Lung (tissue), 11 donors: ENCODE measurements at regions not wholly inside any gene's neighbourhood (a gene's known extent, or its start where the extent isn't known, plus 50 kb on each side); places are given as distances from the start of the nearest gene placed in this dataset.

Source experiments
- ATAC-seq: fragments of 200-7000 bp; cut with Tn5 transposase; one replicate; pipeline ENCODE4 v1.9.1; 2020; ENCODE audit warnings: moderate number of reproducible peaks; ENCODE audit not compliant: insufficient read depth, low FRiP score
- DNase-seq, 3 donors: peaks; one replicate each; pipeline ENCODE4 v3.0.0-alpha.2; 2013 to 2017
- H3K27ac ChIP-seq, 2 donors: one replicate each; pipeline ENCODE4 v1.5.1; 2013; ENCODE audit warnings: mild to moderate bottlenecking in 2 of 2, moderate library complexity in 2 of 2, control low read depth in 1 of 2, inconsistent platforms in 1 of 2, low read depth in 1 of 2, low read length in 1 of 2
- H3K27me3 ChIP-seq, 3 donors: one replicate each; pipeline ENCODE4 v1.5.1; 2013; ENCODE audit warnings: low read length in 2 of 3; ENCODE audit not compliant: control insufficient read depth in 3 of 3, insufficient read depth in 3 of 3
- H3K36me3 ChIP-seq, 4 donors: one replicate each; pipeline ENCODE4 v1.5.1; 2013; ENCODE audit warnings: low read length in 4 of 4, mild to moderate bottlenecking in 1 of 4, moderate library complexity in 1 of 4; ENCODE audit not compliant: control insufficient read depth in 4 of 4, insufficient read depth in 4 of 4
- H3K4me1 ChIP-seq, 5 donors: one replicate each; pipeline ENCODE4 v1.5.1; 2013; ENCODE audit warnings: low read length in 5 of 5, mild to moderate bottlenecking in 2 of 5, moderate library complexity in 1 of 5; ENCODE audit not compliant: control insufficient read depth in 5 of 5, insufficient read depth in 5 of 5
- H3K4me3 ChIP-seq: one replicate; pipeline ENCODE4 v1.5.1; 2013; ENCODE audit warnings: mild to moderate bottlenecking, control low read depth, moderate library complexity
- H3K9ac ChIP-seq, 2 donors: one replicate each; pipeline ENCODE4 v1.5.1; 2013; ENCODE audit warnings: low read length in 2 of 2, control low read depth in 1 of 2; ENCODE audit not compliant: insufficient read depth in 1 of 2
- H3K9me3 ChIP-seq, 4 donors: one replicate each; pipeline ENCODE4 v1.5.1; 2013; ENCODE audit warnings: low read length in 3 of 4, mild to moderate bottlenecking in 1 of 4, moderate library complexity in 1 of 4; ENCODE audit not compliant: control insufficient read depth in 4 of 4, insufficient read depth in 3 of 4
- CTCF ChIP-seq: IDR thresholded peaks from 2 replicates; pipeline ENCODE4 v1.5.1; 2012; ENCODE audit warnings: mild to moderate bottlenecking; ENCODE audit errors: control extremely low read depth, extremely low read depth
- WGBS, 2 donors: extraction: QIAGEN DNeasy Blood & Tissue Kit; methylation state at CpG; one replicate each; pipeline ENCODE4 v1.1.7; 2013; 5-methylcytosine and 5-hydroxymethylcytosine counted together
- donor health status: control.
- donor health status: control.
- donor health status: Bipolar disorder and iron deficiency.
- donor health status: healthy.
- donor health status: DM: yes; HTN: yes; CAD: no.

DNA sequence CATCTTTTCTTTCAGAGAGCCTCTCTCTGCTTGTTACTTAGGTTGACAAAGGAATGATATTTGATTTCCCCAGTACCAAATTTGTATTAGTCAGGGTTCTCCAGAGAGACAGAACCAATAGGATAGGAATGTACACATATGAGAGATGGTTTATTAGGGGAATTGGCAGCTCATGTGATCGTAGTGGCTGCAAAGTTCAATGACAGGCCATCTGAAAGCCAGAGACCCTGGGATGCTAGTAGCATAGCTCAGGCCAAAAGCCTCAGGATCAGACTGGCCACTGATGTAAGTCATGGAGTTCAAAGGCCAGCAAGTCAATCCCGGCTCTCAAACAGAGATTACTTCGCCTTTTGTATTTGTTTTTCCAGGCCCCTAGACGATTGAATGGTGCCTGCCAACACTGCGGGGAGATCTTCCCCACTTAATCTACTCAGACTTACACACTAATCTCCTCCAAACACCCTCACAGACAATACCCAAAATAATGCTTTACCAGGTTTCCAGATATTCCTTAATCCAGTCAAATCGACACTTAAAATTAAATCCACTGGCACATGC is 215.5 kb downstream of the ALDH8A1 start:
- no peaks in the 10 kb centered on the region for H3K4me1 ChIP-seq
- no peak for DNase-seq
- ATAC-seq, result no peak
- H3K27me3 ChIP-seq, result no peaks in the 10 kb centered on the region
- no peak overlapping the region for H3K27ac ChIP-seq
- no peaks in the 10 kb centered on the region for H3K9me3 ChIP-seq
- H3K36me3 ChIP-seq, result no peaks in the 10 kb centered on the region
- no peak overlapping the region for H3K4me3 ChIP-seq
- WGBS, 2 donors, result 86 to 98% methylated on average over 6 of the region's 6 CpGs
- H3K9ac ChIP-seq, result no peak overlapping the region
- no peak for TF ChIP-seq CTCF

- ATAC-seq (no peak), DNase-seq (no peak)
- Histone ChIP-seq H3K27me3 (no peaks in the 10 kb centered on the region), H3K9ac (no peak overlapping the region), H3K4me3 (no peak overlapping the region), H3K27ac (no peak overlapping the region), H3K9me3 (no peaks in the 10 kb centered on the region), H3K4me1 (no peaks in the 10 kb centered on the region), H3K36me3 (no peaks in the 10 kb centered on the region)
- no peak for TF ChIP-seq CTCF
- WGBS, 2 donors, result 31 to 72% methylated on average over 1 of the region's 1 CpG
Observed at GRCh38 chr6:134733801-134734200, 216.1 kb downstream of the ALDH8A1 start.

GRCh38 chr6:134732763-134733162 is 217.1 kb downstream of the ALDH8A1 start:
- no peaks in the 10 kb centered on the region for H3K36me3 ChIP-seq
- no peaks in the 10 kb centered on the region for H3K9me3 ChIP-seq
- ATAC-seq (no peak), DNase-seq (no peak)
- H3K4me1 ChIP-seq, result no peaks in the 10 kb centered on the region
- 82 to 95% methylated on average over 4 of the region's 4 CpGs for WGBS, 2 donors
- no peaks in the 10 kb centered on the region for H3K27me3 ChIP-seq
- no peak overlapping the region for H3K9ac ChIP-seq
- TF ChIP-seq CTCF, result no peak
- H3K4me3 ChIP-seq, result no peak overlapping the region
- no peak overlapping the region for H3K27ac ChIP-seq

- Histone ChIP-seq H3K27ac (no peak overlapping the region), H3K9ac (no peak overlapping the region), H3K36me3 (no peaks in the 10 kb centered on the region), H3K27me3 (no peaks in the 10 kb centered on the region), H3K4me1 (no peaks in the 10 kb centered on the region), H3K9me3 (no peaks in the 10 kb centered on the region), H3K4me3 (no peak overlapping the region)
- TF ChIP-seq CTCF, result no peak
- no peak for DNase-seq
- 95 to 100% methylated on average over 1 of the region's 1 CpG for WGBS, 2 donors
- no peak for ATAC-seq
Observed at GRCh38 chr6:134731615-134732014, 218.3 kb downstream of the ALDH8A1 start.
